ENCODE measurements at regions not wholly inside any gene's neighbourhood (a gene's known extent, or its start where the extent isn't known, plus 50 kb on each side); places are given as distances from the start of the nearest gene placed in this dataset.
A peak's percentile ranks its signal among the peaks of the same experiment; 100 is the strongest.
"Not testable (repeated sequence)": the region's sequence is repeated elsewhere in the genome, so short reads cannot be mapped to it uniquely, and the experiment has no call there.

- DNase-seq: no peak
Measured at GRCh38 chr3:14252321-14253021, 73.9 kb downstream of the LSM3 start.

GRCh38 chr3:14253022-14253706, 74.5 kb downstream of the LSM3 start:
- DNase-seq: no peak

- no peak for DNase-seq
Measured at GRCh38 chr3:14253707-14254382, 75.2 kb downstream of the LSM3 start.

GRCh38 chr3:14254812-14255702, 76.4 kb downstream of the LSM3 start:
- no peak for DNase-seq

GRCh38 chr3:14256046-14256445, 77.4 kb downstream of the LSM3 start:
- peak in 1 of 3 experiments; percentile 13 for DNase-seq

GRCh38 chr3:14256561-14257342, 78.1 kb downstream of the LSM3 start:
- peak; percentile 4 to 55 (median 19) for DNase-seq

- no peak for DNase-seq
Measured at GRCh38 chr3:14258906-14259904, 80.6 kb downstream of the LSM3 start.

- DNase-seq: no peak
Measured at GRCh38 chr3:14260463-14260862, 81.8 kb downstream of the LSM3 start.

GRCh38 chr3:14261229-14261628, 82.6 kb downstream of the LSM3 start:
- DNase-seq: peak; percentile 47 to 79 (median 65)

GRCh38 chr3:14262212-14262611, 83.6 kb downstream of the LSM3 start:
- DNase-seq: no peak

GRCh38 chr3:14262867-14263266, 84.2 kb downstream of the LSM3 start:
- DNase-seq: no peak

GRCh38 chr3:14263317-14264005, 84.8 kb downstream of the LSM3 start:
- DNase-seq: no peak

GRCh38 chr3:14265246-14265962, 86.8 kb downstream of the LSM3 start:
- DNase-seq: peak in 1 of 3 experiments; percentile 59

GRCh38 chr3:14266361-14266760, 87.7 kb downstream of the LSM3 start:
- no peak for DNase-seq

- no peak for DNase-seq
Measured at GRCh38 chr3:14267976-14268375, 89.4 kb downstream of the LSM3 start.

- no peak for DNase-seq
Measured at GRCh38 chr3:14268897-14269296, 90.3 kb downstream of the LSM3 start.

GRCh38 chr3:14272041-14272958, 93.7 kb downstream of the LSM3 start:
- not testable (repeated sequence) for DNase-seq

- not testable (repeated sequence) for DNase-seq
Measured at GRCh38 chr3:14272959-14273560, 94.4 kb downstream of the LSM3 start.

All from NCI-H1417 (cell line).